ENCODE measurements at regions not wholly inside any gene's neighbourhood (a gene's known extent, or its start where the extent isn't known, plus 50 kb on each side); places are given as distances from the start of the nearest gene placed in this dataset.

DNA sequence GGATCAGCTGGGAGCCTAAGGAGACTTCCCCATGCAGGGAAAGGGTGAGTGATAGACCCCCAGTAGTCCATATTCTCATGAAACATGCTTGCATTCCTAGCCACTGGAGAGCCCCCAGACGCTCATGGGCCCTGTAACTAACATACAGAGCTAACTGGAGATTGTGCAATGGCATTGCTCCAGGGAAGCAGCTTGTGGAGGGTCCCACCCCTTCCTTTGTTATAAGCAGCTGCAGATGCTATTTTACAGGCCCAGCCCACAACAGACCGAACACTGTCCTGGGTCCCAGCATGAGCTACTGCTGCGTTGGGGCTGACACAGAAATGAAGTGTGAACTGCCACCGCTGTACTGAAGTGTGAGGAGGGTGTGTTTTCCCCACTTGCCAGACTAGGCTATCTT is 1465.7 kb upstream of the DIAPH2 start:
- TF ChIP-seq, protein P1, sequence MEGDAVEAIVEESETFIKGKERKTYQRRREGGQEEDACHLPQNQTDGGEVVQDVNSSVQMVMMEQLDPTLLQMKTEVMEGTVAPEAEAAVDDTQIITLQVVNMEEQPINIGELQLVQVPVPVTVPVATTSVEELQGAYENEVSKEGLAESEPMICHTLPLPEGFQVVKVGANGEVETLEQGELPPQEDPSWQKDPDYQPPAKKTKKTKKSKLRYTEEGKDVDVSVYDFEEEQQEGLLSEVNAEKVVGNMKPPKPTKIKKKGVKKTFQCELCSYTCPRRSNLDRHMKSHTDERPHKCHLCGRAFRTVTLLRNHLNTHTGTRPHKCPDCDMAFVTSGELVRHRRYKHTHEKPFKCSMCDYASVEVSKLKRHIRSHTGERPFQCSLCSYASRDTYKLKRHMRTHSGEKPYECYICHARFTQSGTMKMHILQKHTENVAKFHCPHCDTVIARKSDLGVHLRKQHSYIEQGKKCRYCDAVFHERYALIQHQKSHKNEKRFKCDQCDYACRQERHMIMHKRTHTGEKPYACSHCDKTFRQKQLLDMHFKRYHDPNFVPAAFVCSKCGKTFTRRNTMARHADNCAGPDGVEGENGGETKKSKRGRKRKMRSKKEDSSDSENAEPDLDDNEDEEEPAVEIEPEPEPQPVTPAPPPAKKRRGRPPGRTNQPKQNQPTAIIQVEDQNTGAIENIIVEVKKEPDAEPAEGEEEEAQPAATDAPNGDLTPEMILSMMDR (IDR thresholded peaks at IDR 0.05; ENCODE audit: unreplicated experiment), result no peak
- Mint-ChIP-seq H3K4me3 (ENCODE audit: unreplicated experiment) (no peak overlapping the region), H3K27me3 (ENCODE audit: unreplicated experiment) (no peaks in the 10 kb centered on the region), H3K4me1 (ENCODE audit: unreplicated experiment) (no peaks in the 10 kb centered on the region), H3K9me3 (ENCODE audit: unreplicated experiment) (no peaks in the 10 kb centered on the region), H3K27ac (ENCODE audit: unreplicated experiment) (no peak overlapping the region), H3K36me3 (ENCODE audit: low read depth, unreplicated experiment) (no peaks in the 10 kb centered on the region)
- DNase-seq (ENCODE audit: low spot score), result no peak

DNA sequence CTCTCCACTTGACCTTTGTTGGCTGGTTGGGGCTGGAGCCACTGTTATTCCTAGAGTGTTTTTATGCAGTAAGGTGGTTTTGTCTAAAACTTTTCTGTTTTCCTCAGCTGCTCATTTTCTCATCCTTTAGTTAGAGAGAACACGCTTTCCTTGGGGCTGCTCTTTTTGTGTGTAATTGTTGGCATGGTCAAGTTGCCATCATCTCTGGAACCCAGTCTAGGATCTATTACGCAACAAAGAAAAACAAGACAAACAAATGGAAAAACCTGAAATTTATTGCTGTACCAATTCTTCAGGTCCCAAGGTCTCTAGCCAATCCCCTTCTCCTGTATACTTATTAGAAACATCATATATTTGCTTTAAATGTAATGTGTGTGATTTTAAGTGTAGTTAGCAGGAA is 1436.3 kb upstream of the DIAPH2 start:
- Mint-ChIP-seq H3K27ac (ENCODE audit: unreplicated experiment) (no peak overlapping the region), H3K36me3 (ENCODE audit: low read depth, unreplicated experiment) (no peaks in the 10 kb centered on the region), H3K27me3 (ENCODE audit: unreplicated experiment) (no peaks in the 10 kb centered on the region), H3K4me1 (ENCODE audit: unreplicated experiment) (no peaks in the 10 kb centered on the region), H3K4me3 (ENCODE audit: unreplicated experiment) (no peak overlapping the region), H3K9me3 (ENCODE audit: unreplicated experiment) (no peaks in the 10 kb centered on the region)
- DNase-seq (ENCODE audit: low spot score), result no peak
- TF ChIP-seq, protein P1 (IDR thresholded peaks at IDR 0.05; ENCODE audit: unreplicated experiment), result no peak

DNA sequence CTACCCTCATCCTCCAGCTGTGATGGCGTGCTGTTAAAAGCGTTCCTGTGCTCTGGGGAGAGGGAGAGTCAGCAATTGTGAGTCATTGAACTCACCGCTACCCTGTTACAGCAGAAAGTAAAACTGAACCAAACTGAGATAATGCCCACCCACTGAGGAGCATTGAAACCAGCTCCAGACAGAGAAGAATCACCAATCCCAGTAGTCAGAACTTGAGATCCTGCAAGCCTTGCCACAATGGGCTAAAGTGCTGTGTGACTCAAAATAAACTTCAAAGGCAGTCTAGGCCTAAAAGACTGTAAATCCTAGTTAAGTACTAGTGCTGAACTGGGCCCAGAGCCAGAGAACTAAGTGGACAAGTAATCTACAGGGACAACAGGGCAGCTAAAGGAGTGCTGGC is 1394.2 kb upstream of the DIAPH2 start:
- no peaks in the 10 kb centered on the region for H3K4me1 Mint-ChIP-seq (ENCODE audit: unreplicated experiment)
- H3K27me3 Mint-ChIP-seq (ENCODE audit: unreplicated experiment), result no peaks in the 10 kb centered on the region
- TF ChIP-seq, protein P1 (IDR thresholded peaks at IDR 0.05; ENCODE audit: unreplicated experiment), result no peak
- H3K36me3 Mint-ChIP-seq (ENCODE audit: low read depth, unreplicated experiment), result no peaks in the 10 kb centered on the region
- no peak overlapping the region for H3K4me3 Mint-ChIP-seq (ENCODE audit: unreplicated experiment)
- no peaks in the 10 kb centered on the region for H3K9me3 Mint-ChIP-seq (ENCODE audit: unreplicated experiment)
- no peak overlapping the region for H3K27ac Mint-ChIP-seq (ENCODE audit: unreplicated experiment)
- DNase-seq (ENCODE audit: low spot score), result no peak

DNA sequence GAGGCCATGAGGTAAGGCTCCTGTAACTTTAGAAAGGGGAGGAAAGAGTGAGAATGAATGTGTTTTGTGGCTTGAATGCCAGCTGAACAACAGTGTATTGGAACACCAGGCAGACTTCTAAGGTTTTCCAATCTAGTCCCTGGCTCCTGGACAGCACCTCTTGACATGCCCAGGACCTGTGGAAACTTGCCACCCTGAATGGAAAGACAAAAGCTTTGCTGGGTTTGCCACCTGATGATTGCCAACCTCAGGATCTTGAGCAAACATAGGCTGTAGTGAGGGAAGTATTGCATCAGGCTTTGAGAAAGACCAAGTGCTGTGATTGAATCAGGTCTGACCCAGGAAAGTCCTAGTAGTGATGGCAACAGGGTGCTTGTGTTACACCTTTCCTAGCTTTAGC is 1393.1 kb upstream of the DIAPH2 start:
- Mint-ChIP-seq H3K9me3 (ENCODE audit: unreplicated experiment) (no peaks in the 10 kb centered on the region), H3K27ac (ENCODE audit: unreplicated experiment) (no peak overlapping the region), H3K4me1 (ENCODE audit: unreplicated experiment) (no peaks in the 10 kb centered on the region), H3K36me3 (ENCODE audit: low read depth, unreplicated experiment) (no peaks in the 10 kb centered on the region), H3K4me3 (ENCODE audit: unreplicated experiment) (no peak overlapping the region), H3K27me3 (ENCODE audit: unreplicated experiment) (no peaks in the 10 kb centered on the region)
- TF ChIP-seq, protein P1 (IDR thresholded peaks at IDR 0.05; ENCODE audit: unreplicated experiment), result no peak
- DNase-seq (ENCODE audit: low spot score), result no peak

DNA sequence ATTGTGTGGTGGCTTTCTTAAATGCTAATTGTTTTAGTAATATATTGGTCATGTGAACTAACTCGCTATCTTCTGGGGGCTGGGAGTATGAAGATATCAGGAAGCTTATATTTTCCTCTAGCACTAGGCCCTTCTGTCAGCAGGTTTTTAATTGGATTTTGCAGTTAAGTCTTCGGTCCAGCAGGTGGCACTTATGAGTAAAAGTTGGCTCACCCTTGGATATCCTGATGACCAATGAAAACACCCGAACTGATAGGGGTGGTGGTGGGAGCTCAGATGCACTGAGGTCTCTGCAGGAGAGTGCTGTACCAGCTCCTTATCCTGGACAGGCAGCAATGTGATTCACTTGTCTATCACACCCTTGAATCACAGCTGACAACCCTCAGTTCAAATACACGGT is 1365.8 kb upstream of the DIAPH2 start:
- peak; percentile 4 for DNase-seq (ENCODE audit: low spot score)
- peaks cover 2% of the 10 kb centered on the region for H3K27me3 Mint-ChIP-seq (ENCODE audit: unreplicated experiment)
- no peak overlapping the region for H3K4me3 Mint-ChIP-seq (ENCODE audit: unreplicated experiment)
- no peaks in the 10 kb centered on the region for H3K36me3 Mint-ChIP-seq (ENCODE audit: low read depth, unreplicated experiment)
- TF ChIP-seq, protein P1 (IDR thresholded peaks at IDR 0.05; ENCODE audit: unreplicated experiment), result peak; percentile 35
- H3K27ac Mint-ChIP-seq (ENCODE audit: unreplicated experiment), result no peak overlapping the region
- no peaks in the 10 kb centered on the region for H3K4me1 Mint-ChIP-seq (ENCODE audit: unreplicated experiment)
- no peaks in the 10 kb centered on the region for H3K9me3 Mint-ChIP-seq (ENCODE audit: unreplicated experiment)
